C4-2B (cell line): ENCODE measurements at regions not wholly inside any gene's neighbourhood (a gene's known extent, or its start where the extent isn't known, plus 50 kb on each side); places are given as distances from the start of the nearest gene placed in this dataset.

ENCODE experiments used
- H3K27ac ChIP-seq: fragments of 450-650 bp; 2 replicates; pipeline ENCODE4 v1.5.1; 2017
- ZFX ChIP-seq: fragments of 450-650 bp; IDR thresholded peaks from 2 replicates; pipeline ENCODE4 v1.6.1; 2017
- TF ChIP-seq, protein P1 (sequence below): fragments of 450-650 bp; conservative IDR thresholded peaks from 2 replicates; pipeline ENCODE4 v1.5.1; 2017; ENCODE audit warnings: mild to moderate bottlenecking

- H3K27ac ChIP-seq = no peak overlapping the region
- TF ChIP-seq, protein P1, sequence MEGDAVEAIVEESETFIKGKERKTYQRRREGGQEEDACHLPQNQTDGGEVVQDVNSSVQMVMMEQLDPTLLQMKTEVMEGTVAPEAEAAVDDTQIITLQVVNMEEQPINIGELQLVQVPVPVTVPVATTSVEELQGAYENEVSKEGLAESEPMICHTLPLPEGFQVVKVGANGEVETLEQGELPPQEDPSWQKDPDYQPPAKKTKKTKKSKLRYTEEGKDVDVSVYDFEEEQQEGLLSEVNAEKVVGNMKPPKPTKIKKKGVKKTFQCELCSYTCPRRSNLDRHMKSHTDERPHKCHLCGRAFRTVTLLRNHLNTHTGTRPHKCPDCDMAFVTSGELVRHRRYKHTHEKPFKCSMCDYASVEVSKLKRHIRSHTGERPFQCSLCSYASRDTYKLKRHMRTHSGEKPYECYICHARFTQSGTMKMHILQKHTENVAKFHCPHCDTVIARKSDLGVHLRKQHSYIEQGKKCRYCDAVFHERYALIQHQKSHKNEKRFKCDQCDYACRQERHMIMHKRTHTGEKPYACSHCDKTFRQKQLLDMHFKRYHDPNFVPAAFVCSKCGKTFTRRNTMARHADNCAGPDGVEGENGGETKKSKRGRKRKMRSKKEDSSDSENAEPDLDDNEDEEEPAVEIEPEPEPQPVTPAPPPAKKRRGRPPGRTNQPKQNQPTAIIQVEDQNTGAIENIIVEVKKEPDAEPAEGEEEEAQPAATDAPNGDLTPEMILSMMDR = no peak
- no peak for TF ChIP-seq ZFX
These were observed 127.6 kb upstream of the FOXQ1 start for GRCh38 chr6:1184318-1184717.

GRCh38 chr6:1182722-1183521 lies 129.0 kb upstream of the FOXQ1 start:
- no peak overlapping the region for H3K27ac ChIP-seq
- TF ChIP-seq, protein P1 = no peak
- TF ChIP-seq ZFX = no peak

- H3K27ac ChIP-seq = no peak overlapping the region
These were observed 129.8 kb upstream of the FOXQ1 start for GRCh38 chr6:1181939-1182605.

GRCh38 chr6:1179571-1180459 lies 132.1 kb upstream of the FOXQ1 start:
- no peak overlapping the region for H3K27ac ChIP-seq
- no peak for TF ChIP-seq ZFX
- TF ChIP-seq, protein P1 = no peak

More at GRCh38 chr6:1181939-1182605, 129.8 kb upstream of the FOXQ1 start:
- TF ChIP-seq ZFX = no peak
- TF ChIP-seq, protein P1 = no peak

DNA sequence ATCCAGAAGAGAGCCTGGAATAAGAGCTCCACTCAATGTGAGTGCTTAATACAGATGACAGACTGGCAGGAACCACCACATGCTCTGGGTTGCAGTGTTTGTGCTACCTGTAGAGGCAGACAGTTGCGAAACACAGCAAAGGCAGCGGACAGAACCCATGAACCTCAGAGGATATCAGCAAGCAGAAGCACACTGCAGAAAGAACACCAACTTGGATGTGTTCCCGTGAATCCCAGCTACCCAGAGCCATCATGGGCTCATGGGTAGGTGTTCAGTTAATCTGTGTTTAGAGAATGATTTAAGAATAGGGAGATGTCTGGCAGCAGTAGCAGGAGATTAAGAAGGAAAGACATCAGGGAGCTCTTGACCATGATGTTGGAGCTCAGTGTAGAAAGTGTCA lies 133.3 kb upstream of the FOXQ1 start:
- H3K27ac ChIP-seq = no peak overlapping the region
- TF ChIP-seq ZFX = no peak
- TF ChIP-seq, protein P1 = no peak

DNA sequence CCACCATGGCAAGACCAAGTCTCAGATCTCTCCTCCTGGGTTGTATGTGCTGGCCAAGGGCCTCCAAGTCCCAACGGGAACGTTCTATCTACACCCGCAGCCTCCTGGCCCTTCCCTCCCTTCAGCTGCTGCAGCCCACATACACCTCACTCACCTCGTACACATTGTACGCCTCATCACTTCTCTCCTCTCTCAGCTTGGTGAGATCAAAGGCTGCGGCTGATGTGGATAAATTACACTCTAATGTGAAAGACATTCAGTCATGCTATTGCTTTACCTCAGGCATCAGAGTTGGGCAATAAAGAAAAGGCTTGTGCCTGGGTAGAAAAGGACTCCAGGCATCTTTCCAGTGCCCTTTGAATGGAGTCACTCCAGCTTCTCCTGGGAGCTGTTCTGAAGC lies 135.3 kb upstream of the FOXQ1 start:
- H3K27ac ChIP-seq = no peak overlapping the region
- TF ChIP-seq ZFX = no peak
- TF ChIP-seq, protein P1 = no peak

DNA sequence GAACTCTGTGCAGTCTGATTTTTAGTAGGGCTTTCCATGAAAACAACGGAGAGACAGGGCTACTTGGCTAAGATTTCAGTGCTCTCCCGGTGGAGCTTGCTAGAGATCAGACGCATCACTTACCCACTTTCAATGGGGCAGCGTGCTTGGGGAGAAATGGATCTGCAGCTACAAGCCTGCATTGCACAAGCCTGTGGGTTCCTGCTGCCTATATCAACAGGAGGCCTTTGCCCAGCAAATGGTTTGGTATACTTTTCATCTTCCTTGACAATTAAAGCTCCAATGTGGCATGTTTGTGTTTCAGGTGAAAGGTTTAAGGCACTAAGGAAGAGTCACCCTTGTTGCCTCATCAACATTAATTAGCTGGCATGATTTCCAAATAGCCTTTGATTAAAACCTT lies 136.0 kb upstream of the FOXQ1 start:
- TF ChIP-seq ZFX = no peak
- TF ChIP-seq, protein P1 = no peak
- no peak overlapping the region for H3K27ac ChIP-seq
